Activated CD8-positive, alpha-beta memory T cell treated with anti-CD3 and anti-CD28 coated beads for 36 hours (primary cell): ENCODE measurements at regions not wholly inside any gene's neighbourhood (a gene's known extent, or its start where the extent isn't known, plus 50 kb on each side); places are given as distances from the start of the nearest gene placed in this dataset.
"Not testable (repeated sequence)": the region's sequence is repeated elsewhere in the genome, so short reads cannot be mapped to it uniquely, and the experiment has no call there.

ENCODE experiments used
- CTCF ChIA-PET: fragments of 350-600 bp; sonication (Branson Sonifier 250); formaldehyde crosslinking; loops from one replicate; lab custom pipeline; 2021; ENCODE audit warnings: antibody characterized with exemption; lab: Charles Lee
- POLR2A ChIA-PET: fragments of 350-600 bp; sonication (Branson Sonifier 250); formaldehyde crosslinking; loops from one replicate; lab custom pipeline; 2021; ENCODE audit warnings: antibody characterized with exemption; lab: Charles Lee

GRCh38 chr5:102608414-102608813, 109.6 kb upstream of the SLCO6A1 start:
- POLR2A ChIA-PET = no interaction called here
- CTCF ChIA-PET = no interaction called here

- POLR2A ChIA-PET = no interaction called here
- CTCF ChIA-PET = no interaction called here
Observed at GRCh38 chr5:102611312-102611711, 112.5 kb upstream of the SLCO6A1 start.

- CTCF ChIA-PET = no interaction called here
- POLR2A ChIA-PET = no interaction called here
Observed at GRCh38 chr5:102613661-102614060, 114.9 kb upstream of the SLCO6A1 start.

- ChIA-PET POLR2A (no interaction called here), CTCF (no interaction called here)
Observed at GRCh38 chr5:102617191-102618187, 118.7 kb upstream of the SLCO6A1 start.

- ChIA-PET CTCF (no interaction called here), POLR2A (no interaction called here)
Observed at GRCh38 chr5:102622262-102622661, 123.5 kb upstream of the SLCO6A1 start.

- CTCF ChIA-PET = no interaction called here
- POLR2A ChIA-PET = no interaction called here
Observed at GRCh38 chr5:102623329-102624065, 124.7 kb upstream of the SLCO6A1 start.

GRCh38 chr5:102624405-102624804, 125.6 kb upstream of the SLCO6A1 start:
- POLR2A ChIA-PET = no interaction called here

GRCh38 chr5:102625468-102625867, 126.7 kb upstream of the SLCO6A1 start:
- POLR2A ChIA-PET = no interaction called here
- CTCF ChIA-PET = no interaction called here

More at GRCh38 chr5:102624405-102624804, 125.6 kb upstream of the SLCO6A1 start:
- CTCF ChIA-PET = no interaction called here

GRCh38 chr5:102625928-102626327, 127.1 kb upstream of the SLCO6A1 start:
- CTCF ChIA-PET = no interaction called here
- POLR2A ChIA-PET = no interaction called here

GRCh38 chr5:102627315-102627714, 127.8 kb upstream of the PAM start:
- ChIA-PET CTCF (no interaction called here), POLR2A (no interaction called here)

GRCh38 chr5:102628441-102629175, 126.5 kb upstream of the PAM start:
- ChIA-PET POLR2A (no interaction called here), CTCF (no interaction called here)

GRCh38 chr5:102629827-102630605, 125.1 kb upstream of the PAM start:
- CTCF ChIA-PET = interaction anchor here (0.5 kb wide), 1 partner anchor 312 kb away, joined by 3 read pairs; no protein-coding TSS in a partner anchor

GRCh38 chr5:102635399-102635798, 119.7 kb upstream of the PAM start:
- POLR2A ChIA-PET = interaction anchor here (0.7 kb wide), 1 partner anchor 241 kb away, joined by 3 read pairs; no protein-coding TSS in a partner anchor
- CTCF ChIA-PET = not testable (repeated sequence)

More at GRCh38 chr5:102629827-102630605, 125.1 kb upstream of the PAM start:
- POLR2A ChIA-PET = no interaction called here

- POLR2A ChIA-PET = no interaction called here
- CTCF ChIA-PET = no interaction called here
Observed at GRCh38 chr5:102638316-102638715, 116.8 kb upstream of the PAM start.

- ChIA-PET POLR2A (no interaction called here), CTCF (no interaction called here)
Observed at GRCh38 chr5:102638912-102639652, 116.0 kb upstream of the PAM start.

GRCh38 chr5:102649731-102650130, 105.4 kb upstream of the PAM start:
- ChIA-PET CTCF (interaction anchor here (1.0 kb wide), 1 partner anchor 218 kb away, joined by 3 read pairs; no protein-coding TSS in a partner anchor), POLR2A (no interaction called here)

- POLR2A ChIA-PET = no interaction called here
- CTCF ChIA-PET = no interaction called here
Observed at GRCh38 chr5:102651466-102651865, 103.6 kb upstream of the PAM start.
